GM13976 (cell line): ENCODE measurements at regions not wholly inside any gene's neighbourhood (a gene's known extent, or its start where the extent isn't known, plus 50 kb on each side); places are given as distances from the start of the nearest gene placed in this dataset.

ENCODE experiments used
- DNase-seq: peaks from one replicate; pipeline ENCODE4 v3.0.0; 2012; ENCODE audit warnings: low spot score
- CTCF ChIP-seq: IDR thresholded peaks from 2 replicates; pipeline ENCODE4 v1.5.1; 2012; ENCODE audit warnings: borderline replicate concordance, mild to moderate bottlenecking; ENCODE audit not compliant: insufficient read depth; ENCODE audit errors: extremely low read depth, missing control alignments, control extremely low read depth
- in situ Hi-C: fragments of 300-500 bp; cut with MboI; formaldehyde crosslinking; loops from one replicate; pipeline ENCODE4 v1.12.0; 2022; ENCODE audit warnings: low sequenced_read_pairs, mixed read lengths, inconsistent platforms; ENCODE audit not compliant: unreplicated experiment

DNA sequence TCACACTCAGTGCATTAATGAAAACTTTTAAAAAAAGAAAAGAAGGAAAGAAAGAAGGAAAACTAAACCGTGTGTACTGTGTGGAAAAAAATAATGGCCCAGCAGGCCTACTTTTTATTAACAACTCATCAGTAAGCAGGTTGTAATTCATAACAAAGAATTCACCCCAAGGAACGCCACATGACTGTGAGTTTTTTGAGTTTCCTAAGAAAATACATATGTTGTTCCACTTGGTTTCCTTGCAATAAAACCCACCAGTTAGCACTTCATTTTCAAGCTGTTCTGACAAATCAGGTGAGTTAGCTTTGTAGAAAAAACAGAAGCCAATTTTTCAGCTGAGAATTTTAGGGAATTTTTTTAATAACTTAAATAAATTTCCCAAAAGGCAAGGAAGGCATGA lies 259.3 kb upstream of the TBX18 start:
- DNase-seq, result no peak
- in situ Hi-C loops, result no loop called here

DNA sequence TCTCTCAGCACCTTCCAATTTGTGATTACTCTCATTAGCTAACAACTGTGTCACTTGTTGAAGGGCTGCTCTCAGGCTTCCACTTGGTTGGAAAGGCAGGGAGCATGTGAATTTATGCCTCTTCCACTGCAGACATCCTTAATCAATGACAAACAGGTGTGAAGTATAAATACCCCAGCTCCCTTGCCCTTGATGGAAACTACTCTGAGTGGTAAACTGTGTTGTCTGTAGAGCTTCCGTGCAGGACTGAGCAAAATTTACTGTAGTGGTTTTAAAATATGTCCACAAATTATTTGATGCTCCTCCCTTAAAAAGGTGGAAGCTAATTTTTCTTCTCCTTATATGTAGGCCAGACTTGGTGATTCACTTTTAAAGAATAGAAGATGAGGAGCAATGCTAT lies 253.0 kb upstream of the TBX18 start:
- in situ Hi-C loops, result no loop called here

More for the DNA sequence above, 259.3 kb upstream of the TBX18 start:
- TF ChIP-seq CTCF, result no peak

DNA sequence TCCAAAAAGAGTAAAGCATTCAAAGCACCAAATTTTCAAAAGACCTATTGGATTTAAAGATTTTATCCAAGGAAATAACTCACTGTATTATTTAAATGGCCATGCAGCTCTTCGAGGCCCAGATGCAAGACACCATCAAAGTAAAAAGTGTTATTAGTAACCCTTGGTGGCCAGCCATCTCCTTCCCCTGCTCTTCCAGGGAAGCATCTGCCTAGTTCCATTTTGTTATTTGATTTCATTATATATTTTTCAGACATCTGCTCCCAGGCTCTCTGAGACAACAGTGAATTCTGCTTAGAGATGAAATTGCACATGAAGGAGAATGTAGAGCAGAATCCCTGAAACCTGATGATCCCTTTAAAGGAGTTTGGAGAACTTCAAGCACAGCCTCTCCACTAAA lies 252.3 kb upstream of the TBX18 start:
- TF ChIP-seq CTCF, result no peak
- DNase-seq, result no peak
- in situ Hi-C loops, result no loop called here

More for the DNA sequence above, 253.0 kb upstream of the TBX18 start:
- no peak for TF ChIP-seq CTCF
- DNase-seq, result no peak

GRCh38 chr6:85015396-85015990 lies 251.1 kb upstream of the TBX18 start:
- in situ Hi-C loops, result no loop called here
- DNase-seq, result no peak
- no peak for TF ChIP-seq CTCF

DNA sequence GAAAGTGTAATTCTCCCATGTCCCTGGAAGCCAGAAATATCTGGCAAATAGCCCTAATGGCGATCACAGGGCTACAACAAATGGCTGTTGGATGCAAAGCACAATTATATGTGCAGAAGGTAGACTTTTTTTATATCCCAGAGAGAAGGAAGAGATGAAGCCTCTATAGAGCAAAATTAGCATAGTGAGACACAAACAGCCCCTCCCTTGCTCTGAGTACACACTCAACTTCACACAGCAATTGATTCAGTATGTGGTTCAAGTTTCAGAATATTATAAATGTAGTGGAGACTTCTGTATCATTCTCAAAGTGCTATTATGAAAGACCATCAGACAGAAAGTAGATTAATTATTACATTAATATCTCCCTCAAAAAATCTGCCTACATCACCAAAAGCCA lies 246.5 kb upstream of the TBX18 start:
- DNase-seq, result no peak
- TF ChIP-seq CTCF, result no peak
- in situ Hi-C loops, result no loop called here

DNA sequence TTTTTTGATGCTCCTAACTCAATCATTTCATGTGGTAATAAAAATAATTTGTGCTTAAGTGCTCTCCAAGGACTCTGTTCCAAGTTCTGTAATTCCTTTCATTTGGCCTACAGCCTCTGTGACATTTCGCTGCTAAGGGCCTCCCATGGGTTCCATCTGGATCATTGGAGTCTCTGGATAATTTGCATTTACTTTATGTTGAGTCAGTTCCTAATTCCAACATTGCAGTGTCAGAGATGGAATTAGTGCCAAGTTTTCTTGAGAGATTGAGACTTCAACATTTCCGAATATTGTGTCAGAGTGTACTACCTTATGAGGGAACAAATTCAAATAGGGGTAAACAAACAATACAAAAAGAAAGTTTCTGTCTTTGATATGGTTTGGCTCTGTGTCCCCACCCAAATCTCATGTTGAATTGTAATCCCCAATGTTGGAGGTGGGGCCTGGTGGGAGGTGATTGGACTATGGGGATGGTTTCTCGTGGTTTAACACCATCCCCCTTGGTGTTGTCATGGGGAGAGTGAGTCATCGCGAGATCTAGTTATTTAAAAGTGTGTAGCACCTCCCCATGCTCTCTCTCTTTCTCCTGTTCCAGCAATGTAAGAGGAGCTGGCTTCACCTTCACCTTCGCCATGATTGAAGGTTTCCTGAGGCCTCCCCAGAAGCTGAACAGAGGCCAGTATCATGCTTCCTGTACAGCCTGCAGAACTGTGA lies 244.1 kb upstream of the TBX18 start:
- TF ChIP-seq CTCF, result no peak
- no peak for DNase-seq
- in situ Hi-C loops, result no loop called here

GRCh38 chr6:85006362-85006761 lies 242.0 kb upstream of the TBX18 start:
- DNase-seq, result no peak
- no peak for TF ChIP-seq CTCF
- in situ Hi-C loops, result no loop called here
